GM19438 (cell line): ENCODE measurements at regions not wholly inside any gene's neighbourhood (a gene's known extent, or its start where the extent isn't known, plus 50 kb on each side); places are given as distances from the start of the nearest gene placed in this dataset.
"Not testable (repeated sequence)": the region's sequence is repeated elsewhere in the genome, so short reads cannot be mapped to it uniquely, and the experiment has no call there.

Source experiments
- ATAC-seq: cut with Tn5 transposase; IDR thresholded peaks from one replicate; pipeline ENCODE4 v1.9.1; 2021; ENCODE audit warnings: low read depth; ENCODE audit not compliant: unreplicated experiment

DNA sequence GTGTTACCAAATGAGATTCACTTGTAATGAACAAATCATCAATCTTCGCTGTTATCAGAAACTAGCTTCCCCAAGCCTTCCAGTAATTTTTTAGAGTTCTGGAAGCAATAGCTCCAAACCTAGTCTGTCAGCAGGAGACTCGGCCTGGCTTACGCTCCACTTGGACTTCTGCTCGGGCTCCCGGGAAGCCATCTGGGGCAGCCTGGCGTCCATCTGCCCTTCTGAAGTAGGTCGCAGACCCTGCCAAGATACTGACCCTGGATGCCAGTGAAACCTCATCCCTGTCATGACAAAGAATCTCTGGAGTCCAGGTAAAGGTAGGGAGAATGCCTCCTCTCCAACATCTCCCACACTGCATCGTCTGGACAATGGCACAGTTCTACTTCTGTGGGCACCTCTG is 493.8 kb upstream of the ZFP42 start:
- ATAC-seq: no peak

GRCh38 chr4:187504974-187505797 is 490.4 kb upstream of the ZFP42 start:
- ATAC-seq: no peak

GRCh38 chr4:187505798-187506141 is 489.8 kb upstream of the ZFP42 start:
- not testable (repeated sequence) for ATAC-seq

- ATAC-seq: no peak
These were observed 479.3 kb upstream of the ZFP42 start for GRCh38 chr4:187516224-187516623.

DNA sequence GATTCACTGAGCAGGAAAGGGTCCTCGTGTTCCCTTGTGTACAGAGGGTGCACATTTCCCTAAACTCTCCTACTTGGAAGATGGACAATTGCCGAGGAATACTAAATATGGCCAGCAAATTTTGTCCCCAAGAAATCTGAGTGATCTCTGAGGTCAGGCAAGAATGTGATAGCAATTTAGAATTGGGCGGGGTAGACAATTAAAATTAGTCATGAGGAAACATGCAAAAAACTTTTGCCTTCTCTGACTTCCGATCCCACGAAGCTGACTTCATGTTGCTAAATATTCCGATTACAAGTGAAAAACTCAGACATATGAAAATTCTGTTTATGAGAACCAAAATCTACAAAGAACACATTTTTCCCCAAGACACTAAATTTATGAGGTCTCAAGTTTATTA is 453.9 kb upstream of the ZFP42 start:
- ATAC-seq: no peak

DNA sequence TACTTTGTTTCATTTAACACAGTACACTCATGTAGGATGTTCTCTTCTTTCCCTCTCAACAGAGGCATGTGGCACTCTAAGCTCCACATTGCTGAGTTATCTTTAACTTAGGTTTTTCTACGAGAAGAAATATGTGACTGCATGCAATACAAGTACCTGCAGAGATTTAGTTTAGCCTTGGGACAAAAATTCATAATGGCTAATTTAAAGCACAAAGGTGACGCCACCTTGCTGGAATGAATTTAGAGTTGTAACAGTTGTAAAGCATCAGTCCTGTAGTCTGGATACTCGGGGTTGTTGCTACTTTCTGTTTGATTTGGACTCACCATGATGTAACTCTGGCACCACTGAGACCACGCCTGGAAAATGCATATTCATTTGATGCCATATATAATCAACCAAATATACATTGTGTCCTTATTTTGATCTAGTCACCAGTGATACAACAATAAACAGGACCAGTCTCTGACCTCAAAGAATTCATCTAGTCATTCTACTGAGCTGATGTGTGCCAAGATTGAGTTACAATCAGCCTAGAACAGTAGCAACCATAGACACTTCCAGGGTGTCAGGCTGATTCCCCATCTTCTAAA is 451.0 kb upstream of the ZFP42 start:
- no peak for ATAC-seq

DNA sequence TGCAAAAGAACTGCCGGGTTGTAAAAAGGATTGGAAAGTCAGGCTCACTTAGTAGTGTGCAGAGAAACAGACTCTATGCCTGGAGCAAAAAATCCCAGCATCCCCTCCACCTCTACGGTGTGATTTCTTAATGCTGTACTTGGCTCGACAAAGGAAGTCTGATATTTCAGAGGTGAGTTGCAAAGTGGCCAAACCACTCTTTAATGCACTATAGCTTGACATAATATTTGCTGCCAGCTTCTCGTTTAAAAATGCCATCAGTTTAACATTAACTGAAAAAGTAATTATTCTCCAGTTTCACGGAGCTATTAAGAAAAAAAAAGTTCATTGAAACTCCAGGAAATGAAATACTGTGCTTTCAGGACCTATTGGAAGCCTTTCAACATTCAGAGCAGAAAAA is 448.3 kb upstream of the ZFP42 start:
- no peak for ATAC-seq

GRCh38 chr4:187550256-187550950 is 445.2 kb upstream of the ZFP42 start:
- ATAC-seq: no peak

DNA sequence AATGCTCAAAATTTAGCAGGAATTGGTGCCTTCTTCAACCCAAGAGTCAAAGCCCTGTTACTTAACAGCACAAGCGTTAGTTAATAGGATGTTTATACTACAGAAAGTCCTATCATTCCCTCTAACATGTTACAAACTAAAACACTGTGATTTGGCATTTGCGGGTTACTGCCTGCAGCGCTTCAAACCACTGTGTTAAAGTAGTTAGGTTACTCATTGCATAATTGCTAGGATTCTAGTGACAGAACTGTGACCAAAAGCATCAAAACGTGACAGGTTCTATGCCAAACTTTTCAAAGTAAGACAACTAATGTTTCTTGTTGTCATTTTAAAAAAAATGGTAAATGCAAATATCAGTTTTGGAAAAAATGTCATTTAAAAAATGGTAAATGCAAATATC is 442.8 kb upstream of the ZFP42 start:
- no peak for ATAC-seq

GRCh38 chr4:187555174-187555573 is 440.4 kb upstream of the ZFP42 start:
- no peak for ATAC-seq

GRCh38 chr4:187558391-187558790 is 437.2 kb upstream of the ZFP42 start:
- no peak for ATAC-seq

DNA sequence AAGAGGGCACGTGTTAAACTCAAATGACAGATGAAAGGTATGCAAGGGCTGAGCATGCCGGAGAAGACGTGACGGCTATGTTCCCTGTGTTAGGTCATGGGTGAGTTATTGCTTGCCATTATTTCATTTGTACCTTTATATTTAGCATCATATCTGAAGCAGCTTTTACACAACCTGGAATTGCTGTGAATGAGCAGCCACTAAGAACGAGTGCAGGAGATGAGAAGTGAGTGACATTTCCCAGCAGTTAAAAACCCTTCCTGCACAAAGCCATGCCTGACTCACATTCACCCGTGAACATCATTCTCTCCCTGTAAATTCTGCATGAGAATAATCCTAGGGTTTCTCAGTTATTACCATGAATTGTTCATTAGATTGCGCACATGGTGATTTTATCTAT is 433.2 kb upstream of the ZFP42 start:
- ATAC-seq: no peak

GRCh38 chr4:187565416-187565815 is 430.2 kb upstream of the ZFP42 start:
- ATAC-seq: no peak

DNA sequence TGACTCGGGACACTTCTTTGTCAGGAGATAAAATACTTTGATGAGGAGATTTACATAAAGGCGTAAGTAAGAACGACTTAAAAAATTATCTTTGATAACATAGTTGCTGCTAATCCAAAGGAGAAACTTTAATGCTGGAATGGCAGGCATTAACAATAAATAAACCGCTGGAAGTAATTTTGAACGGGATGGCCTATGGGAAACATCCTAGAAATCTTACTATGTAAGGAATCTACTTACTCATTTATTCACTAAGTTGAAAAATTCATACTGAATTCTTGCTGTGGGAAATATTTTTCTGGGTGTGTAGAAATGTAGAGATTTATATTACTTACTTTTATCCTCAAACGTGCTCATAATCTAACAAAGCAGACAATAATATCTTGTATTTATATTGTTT is 425.7 kb upstream of the ZFP42 start:
- no peak for ATAC-seq

- no peak for ATAC-seq
These were observed 419.9 kb upstream of the ZFP42 start for GRCh38 chr4:187575706-187576105.

- ATAC-seq: no peak
These were observed 418.8 kb upstream of the ZFP42 start for GRCh38 chr4:187576751-187577150.

GRCh38 chr4:187577941-187578480 is 417.6 kb upstream of the ZFP42 start:
- no peak for ATAC-seq

GRCh38 chr4:187586892-187587291 is 408.7 kb upstream of the ZFP42 start:
- no peak for ATAC-seq

DNA sequence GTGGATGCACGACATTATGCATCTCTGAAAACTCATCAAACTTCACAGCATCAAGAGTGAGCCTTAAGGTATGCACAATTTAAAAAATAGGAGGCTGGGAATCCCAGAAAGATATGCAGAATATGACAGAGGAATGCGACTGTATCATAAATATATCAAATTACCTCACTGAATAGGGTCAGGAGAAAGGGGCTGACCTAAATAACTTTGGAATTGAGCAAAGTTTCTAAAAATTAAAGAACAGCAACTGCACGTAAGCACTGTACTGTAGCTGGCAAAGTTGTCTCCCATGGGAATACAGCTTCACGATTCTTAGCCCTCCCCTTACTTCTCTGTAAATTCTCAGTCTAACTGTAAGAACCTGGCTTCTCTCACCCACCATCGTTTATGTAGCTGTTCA is 397.4 kb upstream of the ZFP42 start:
- ATAC-seq: no peak

DNA sequence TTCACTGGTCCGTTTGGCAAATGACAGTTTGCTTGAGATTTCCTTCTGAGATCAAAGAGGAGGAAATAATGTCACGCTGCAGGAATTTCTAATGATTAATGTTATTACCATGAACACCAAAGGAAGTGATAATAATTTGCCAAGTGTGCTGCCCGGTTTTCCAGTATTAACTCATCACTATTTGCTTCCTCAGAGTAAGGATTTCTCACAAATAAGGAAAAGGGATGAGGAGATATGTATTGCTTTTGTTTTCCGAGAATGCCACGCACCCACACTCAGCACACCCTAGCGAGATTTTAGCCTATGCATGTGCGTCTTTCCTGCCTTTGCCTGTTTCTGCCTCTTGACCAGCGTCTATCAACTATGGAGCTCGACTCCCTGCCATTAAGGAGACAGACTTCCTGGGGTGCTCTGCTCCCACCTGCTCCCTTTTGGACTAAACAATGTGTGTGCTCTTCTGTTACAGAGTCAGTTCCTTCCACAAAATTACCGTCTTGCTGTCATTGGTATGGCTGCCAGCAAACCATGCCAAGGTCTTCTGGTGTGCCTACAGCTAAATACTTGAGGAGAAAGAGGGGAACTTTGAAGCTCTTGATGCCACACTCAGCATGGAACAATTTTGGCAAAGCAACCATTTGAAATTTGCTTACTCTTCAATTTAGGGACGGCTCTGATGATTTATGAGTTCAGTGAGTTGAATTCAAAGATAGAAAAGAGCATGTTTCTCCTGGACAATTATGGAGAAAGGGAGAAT is 393.1 kb upstream of the ZFP42 start:
- no peak for ATAC-seq
